GM23338 (cell line): ENCODE measurements at regions not wholly inside any gene's neighbourhood (a gene's known extent, or its start where the extent isn't known, plus 50 kb on each side); places are given as distances from the start of the nearest gene placed in this dataset.

ENCODE experiments used
- ATAC-seq: fragments of 200-7000 bp; cut with Tn5 transposase; 3 replicates; pipeline ENCODE4 v1.9.1; 2020
- DNase-seq: peaks from one replicate; pipeline ENCODE4 v3.0.0-alpha.2; 2015; ENCODE audit warnings: low spot score
- H2AFZ ChIP-seq: fragments of 200-600 bp; sonication (generic); 2 replicates; pipeline ENCODE4 v1.8.0; 2016; ENCODE audit warnings: antibody characterized with exemption, mild to moderate bottlenecking, moderate library complexity
- H3F3A ChIP-seq: fragments of 200-600 bp; sonication (generic); replicated peaks from 2 replicates; pipeline ENCODE4 v1.8.0; 2017; ENCODE audit warnings: antibody characterized with exemption, mixed run types, low read depth
- H3K27ac ChIP-seq: fragments of 200-600 bp; sonication (generic); 2 replicates; pipeline ENCODE4 v1.6.1; 2016; ENCODE audit warnings: low read depth
- H3K27me3 ChIP-seq: fragments of 200-600 bp; sonication (generic); 2 replicates; pipeline ENCODE4 v1.8.0; 2016; ENCODE audit warnings: mild to moderate bottlenecking, mixed run types, moderate library complexity; ENCODE audit not compliant: insufficient read depth
- H3K36me3 ChIP-seq: fragments of 200-600 bp; sonication (generic); 2 replicates; pipeline ENCODE4 v1.8.0; 2016; ENCODE audit warnings: mild to moderate bottlenecking; ENCODE audit not compliant: insufficient read depth
- H3K4me1 ChIP-seq: fragments of 200-600 bp; sonication (generic); 2 replicates; pipeline ENCODE4 v1.8.0; 2016; ENCODE audit warnings: mild to moderate bottlenecking, moderate library complexity; ENCODE audit not compliant: insufficient read depth
- H3K4me2 ChIP-seq: fragments of 200-600 bp; sonication (generic); 2 replicates; pipeline ENCODE4 v1.7.1; 2017; ENCODE audit warnings: mixed run types
- H3K4me3 ChIP-seq: fragments of 200-600 bp; sonication (generic); 2 replicates; pipeline ENCODE4 v1.6.1; 2016; ENCODE audit warnings: mixed run types
- H3K79me2 ChIP-seq: fragments of 200-600 bp; sonication (generic); replicated peaks from 2 replicates; pipeline ENCODE4 v1.8.0; 2017; ENCODE audit warnings: mild to moderate bottlenecking; ENCODE audit not compliant: insufficient read depth
- H3K9me2 ChIP-seq: fragments of 200-600 bp; sonication (generic); 2 replicates; pipeline ENCODE4 v1.8.0; 2017; ENCODE audit not compliant: insufficient read depth
- H4K20me1 ChIP-seq: fragments of 200-600 bp; sonication (generic); replicated peaks from 2 replicates; pipeline ENCODE4 v1.8.0; 2017; ENCODE audit warnings: mild to moderate bottlenecking; ENCODE audit not compliant: insufficient read depth
- H3K27ac Mint-ChIP-seq: 2 replicates; pipeline ENCODE4 v1.8.0; 2020; ENCODE audit warnings: inconsistent platforms, mild to moderate bottlenecking, moderate library complexity, mixed read lengths
- H3K27me3 Mint-ChIP-seq: 3 replicates; pipeline ENCODE4 v1.8.0; 2022; ENCODE audit warnings: low read depth, mild to moderate bottlenecking, moderate library complexity, mixed read lengths, inconsistent platforms; ENCODE audit not compliant: insufficient read depth, poor library complexity
- H3K36me3 Mint-ChIP-seq: 3 replicates; pipeline ENCODE4 v1.8.0; 2021; ENCODE audit warnings: low read depth, mild to moderate bottlenecking, inconsistent platforms, moderate library complexity, mixed read lengths
- H3K4me1 Mint-ChIP-seq: 3 replicates; pipeline ENCODE4 v1.8.0; 2020; ENCODE audit warnings: mild to moderate bottlenecking, inconsistent platforms, mixed read lengths
- H3K4me3 Mint-ChIP-seq: 3 replicates; pipeline ENCODE4 v1.8.0; 2021; ENCODE audit warnings: moderate library complexity, mild to moderate bottlenecking, inconsistent platforms, mixed read lengths
- H3K9me3 Mint-ChIP-seq: 3 replicates; pipeline ENCODE4 v1.8.0; 2020; ENCODE audit warnings: moderate library complexity, mild to moderate bottlenecking, inconsistent platforms, mixed read lengths
- CREB1 ChIP-seq: fragments of 250-450 bp; sonication (Bioruptor Pico); IDR thresholded peaks from 2 replicates; pipeline ENCODE4 v1.5.0; 2020; ENCODE audit warnings: low read depth, mild to moderate bottlenecking, moderate library complexity
- EZH2 ChIP-seq: fragments of 200-600 bp; sonication (generic); IDR thresholded peaks from one replicate; pipeline ENCODE4 v1.8.0; 2017; ENCODE audit warnings: antibody characterized with exemption, mild to moderate bottlenecking, low read depth; ENCODE audit not compliant: unreplicated experiment
- EZH2phosphoT487 ChIP-seq: fragments of 200-600 bp; sonication (generic); IDR thresholded peaks from one replicate; pipeline ENCODE4 v1.8.1; 2018; ENCODE audit warnings: antibody characterized with exemption; ENCODE audit not compliant: unreplicated experiment
- JUNB ChIP-seq: IDR thresholded peaks from one replicate; pipeline ENCODE4 v1.6.1; 2016; ENCODE audit warnings: antibody characterized with exemption; ENCODE audit not compliant: unreplicated experiment
- NANOG ChIP-seq: IDR thresholded peaks from 2 replicates; pipeline ENCODE4 v1.6.1; 2016; ENCODE audit warnings: antibody characterized with exemption, borderline replicate concordance
- POLR2AphosphoS5 ChIP-seq: IDR thresholded peaks from 2 replicates; pipeline ENCODE4 v1.6.1; 2016; ENCODE audit warnings: antibody characterized with exemption, low read depth
- STAT1 ChIP-seq: IDR thresholded peaks from one replicate; pipeline ENCODE4 v1.6.1; 2016; ENCODE audit warnings: antibody characterized with exemption; ENCODE audit not compliant: unreplicated experiment
- ZNF114 ChIP-seq: fragments of 250-450 bp; sonication (Bioruptor Pico); IDR thresholded peaks from 2 replicates; pipeline ENCODE4 v1.5.0; 2020; ENCODE audit warnings: mild to moderate bottlenecking, moderate library complexity
- ZNF331 ChIP-seq: fragments of 250-450 bp; sonication (Bioruptor Pico); IDR thresholded peaks from 2 replicates; pipeline ENCODE4 v1.5.0; 2020; ENCODE audit warnings: low read depth, mild to moderate bottlenecking, moderate library complexity
- TF ChIP-seq, protein P1 (sequence below), 2 experiments: fragments of 200-600 bp in 1 of 2; sonication (generic) in 1 of 2; conservative IDR thresholded peaks; 2 replicates each; pipeline versions ENCODE4 v1.5.1 to v1.6.1; 2016 to 2017; ENCODE audit warnings: antibody characterized with exemption in 2 of 2, low read depth in 2 of 2, mild to moderate bottlenecking in 2 of 2, moderate library complexity in 1 of 2
- TF ChIP-seq, protein P2 (sequence below): IDR thresholded peaks from one replicate; pipeline ENCODE4 v1.6.1; 2018; ENCODE audit warnings: antibody characterized with exemption; ENCODE audit not compliant: unreplicated experiment
- TF ChIP-seq, protein P3 (sequence below): fragments of 250-450 bp; sonication (Bioruptor Pico); IDR thresholded peaks from 2 replicates; pipeline ENCODE4 v1.5.0; 2020; ENCODE audit warnings: mild to moderate bottlenecking, moderate library complexity
- TF ChIP-seq, protein P4 (sequence below): IDR thresholded peaks from 2 replicates; pipeline ENCODE4 v1.6.1; 2016; ENCODE audit warnings: antibody characterized with exemption

DNA sequence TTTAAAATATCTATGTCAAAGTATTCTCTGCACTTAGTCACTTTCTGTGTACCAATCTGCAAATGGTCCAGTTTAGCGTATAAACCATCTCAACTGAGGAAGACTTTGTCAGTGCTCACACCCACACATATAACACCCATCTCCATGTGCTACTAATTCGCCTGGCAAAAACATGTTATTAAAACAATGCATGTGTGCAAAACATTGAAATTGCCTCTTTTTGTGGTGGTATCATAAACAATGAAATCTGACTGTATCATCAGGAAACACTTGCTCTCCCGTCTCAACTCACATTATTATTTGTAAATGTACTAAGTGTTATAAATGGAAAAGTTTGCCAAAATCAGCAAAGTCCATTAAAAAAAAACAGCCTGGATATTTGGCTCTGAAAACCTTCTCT, 105.9 kb upstream of the FOXC1 start:
- H3F3A ChIP-seq: no peaks in the 10 kb centered on the region
- no peak overlapping the region for H3K4me3 Mint-ChIP-seq

More for the DNA sequence above, 105.9 kb upstream of the FOXC1 start:
- H3K27me3 Mint-ChIP-seq: peaks cover 6% of the 10 kb centered on the region
- Histone ChIP-seq H4K20me1 (no peaks in the 10 kb centered on the region), H3K27me3 (no peaks in the 10 kb centered on the region), H3K4me3 (no peak overlapping the region), H3K27ac (no peak overlapping the region), H3K9me2 (no peaks in the 10 kb centered on the region), H3K4me2 (no peak overlapping the region), H3K79me2 (no peaks in the 10 kb centered on the region), H3K4me1 (no peaks in the 10 kb centered on the region), H2AFZ (no peak overlapping the region), H3K36me3 (no peaks in the 10 kb centered on the region)
- H3K9me3 Mint-ChIP-seq: no peaks in the 10 kb centered on the region
- no peak for ATAC-seq
- TF ChIP-seq POLR2AphosphoS5: no peak
- no peak for TF ChIP-seq EZH2
- TF ChIP-seq EZH2phosphoT487: no peak
- TF ChIP-seq ZNF114: no peak
- TF ChIP-seq ZNF331: no peak
- TF ChIP-seq JUNB: no peak
- TF ChIP-seq, protein P1, sequence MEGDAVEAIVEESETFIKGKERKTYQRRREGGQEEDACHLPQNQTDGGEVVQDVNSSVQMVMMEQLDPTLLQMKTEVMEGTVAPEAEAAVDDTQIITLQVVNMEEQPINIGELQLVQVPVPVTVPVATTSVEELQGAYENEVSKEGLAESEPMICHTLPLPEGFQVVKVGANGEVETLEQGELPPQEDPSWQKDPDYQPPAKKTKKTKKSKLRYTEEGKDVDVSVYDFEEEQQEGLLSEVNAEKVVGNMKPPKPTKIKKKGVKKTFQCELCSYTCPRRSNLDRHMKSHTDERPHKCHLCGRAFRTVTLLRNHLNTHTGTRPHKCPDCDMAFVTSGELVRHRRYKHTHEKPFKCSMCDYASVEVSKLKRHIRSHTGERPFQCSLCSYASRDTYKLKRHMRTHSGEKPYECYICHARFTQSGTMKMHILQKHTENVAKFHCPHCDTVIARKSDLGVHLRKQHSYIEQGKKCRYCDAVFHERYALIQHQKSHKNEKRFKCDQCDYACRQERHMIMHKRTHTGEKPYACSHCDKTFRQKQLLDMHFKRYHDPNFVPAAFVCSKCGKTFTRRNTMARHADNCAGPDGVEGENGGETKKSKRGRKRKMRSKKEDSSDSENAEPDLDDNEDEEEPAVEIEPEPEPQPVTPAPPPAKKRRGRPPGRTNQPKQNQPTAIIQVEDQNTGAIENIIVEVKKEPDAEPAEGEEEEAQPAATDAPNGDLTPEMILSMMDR (conservative IDR thresholded peaks at IDR 0.05; ENCODE audit: low read depth in 2 of 2): no peak
- TF ChIP-seq STAT1: no peak
- TF ChIP-seq, protein P2, sequence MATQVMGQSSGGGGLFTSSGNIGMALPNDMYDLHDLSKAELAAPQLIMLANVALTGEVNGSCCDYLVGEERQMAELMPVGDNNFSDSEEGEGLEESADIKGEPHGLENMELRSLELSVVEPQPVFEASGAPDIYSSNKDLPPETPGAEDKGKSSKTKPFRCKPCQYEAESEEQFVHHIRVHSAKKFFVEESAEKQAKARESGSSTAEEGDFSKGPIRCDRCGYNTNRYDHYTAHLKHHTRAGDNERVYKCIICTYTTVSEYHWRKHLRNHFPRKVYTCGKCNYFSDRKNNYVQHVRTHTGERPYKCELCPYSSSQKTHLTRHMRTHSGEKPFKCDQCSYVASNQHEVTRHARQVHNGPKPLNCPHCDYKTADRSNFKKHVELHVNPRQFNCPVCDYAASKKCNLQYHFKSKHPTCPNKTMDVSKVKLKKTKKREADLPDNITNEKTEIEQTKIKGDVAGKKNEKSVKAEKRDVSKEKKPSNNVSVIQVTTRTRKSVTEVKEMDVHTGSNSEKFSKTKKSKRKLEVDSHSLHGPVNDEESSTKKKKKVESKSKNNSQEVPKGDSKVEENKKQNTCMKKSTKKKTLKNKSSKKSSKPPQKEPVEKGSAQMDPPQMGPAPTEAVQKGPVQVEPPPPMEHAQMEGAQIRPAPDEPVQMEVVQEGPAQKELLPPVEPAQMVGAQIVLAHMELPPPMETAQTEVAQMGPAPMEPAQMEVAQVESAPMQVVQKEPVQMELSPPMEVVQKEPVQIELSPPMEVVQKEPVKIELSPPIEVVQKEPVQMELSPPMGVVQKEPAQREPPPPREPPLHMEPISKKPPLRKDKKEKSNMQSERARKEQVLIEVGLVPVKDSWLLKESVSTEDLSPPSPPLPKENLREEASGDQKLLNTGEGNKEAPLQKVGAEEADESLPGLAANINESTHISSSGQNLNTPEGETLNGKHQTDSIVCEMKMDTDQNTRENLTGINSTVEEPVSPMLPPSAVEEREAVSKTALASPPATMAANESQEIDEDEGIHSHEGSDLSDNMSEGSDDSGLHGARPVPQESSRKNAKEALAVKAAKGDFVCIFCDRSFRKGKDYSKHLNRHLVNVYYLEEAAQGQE: no peak
- no peak for TF ChIP-seq NANOG
- TF ChIP-seq, protein P3, sequence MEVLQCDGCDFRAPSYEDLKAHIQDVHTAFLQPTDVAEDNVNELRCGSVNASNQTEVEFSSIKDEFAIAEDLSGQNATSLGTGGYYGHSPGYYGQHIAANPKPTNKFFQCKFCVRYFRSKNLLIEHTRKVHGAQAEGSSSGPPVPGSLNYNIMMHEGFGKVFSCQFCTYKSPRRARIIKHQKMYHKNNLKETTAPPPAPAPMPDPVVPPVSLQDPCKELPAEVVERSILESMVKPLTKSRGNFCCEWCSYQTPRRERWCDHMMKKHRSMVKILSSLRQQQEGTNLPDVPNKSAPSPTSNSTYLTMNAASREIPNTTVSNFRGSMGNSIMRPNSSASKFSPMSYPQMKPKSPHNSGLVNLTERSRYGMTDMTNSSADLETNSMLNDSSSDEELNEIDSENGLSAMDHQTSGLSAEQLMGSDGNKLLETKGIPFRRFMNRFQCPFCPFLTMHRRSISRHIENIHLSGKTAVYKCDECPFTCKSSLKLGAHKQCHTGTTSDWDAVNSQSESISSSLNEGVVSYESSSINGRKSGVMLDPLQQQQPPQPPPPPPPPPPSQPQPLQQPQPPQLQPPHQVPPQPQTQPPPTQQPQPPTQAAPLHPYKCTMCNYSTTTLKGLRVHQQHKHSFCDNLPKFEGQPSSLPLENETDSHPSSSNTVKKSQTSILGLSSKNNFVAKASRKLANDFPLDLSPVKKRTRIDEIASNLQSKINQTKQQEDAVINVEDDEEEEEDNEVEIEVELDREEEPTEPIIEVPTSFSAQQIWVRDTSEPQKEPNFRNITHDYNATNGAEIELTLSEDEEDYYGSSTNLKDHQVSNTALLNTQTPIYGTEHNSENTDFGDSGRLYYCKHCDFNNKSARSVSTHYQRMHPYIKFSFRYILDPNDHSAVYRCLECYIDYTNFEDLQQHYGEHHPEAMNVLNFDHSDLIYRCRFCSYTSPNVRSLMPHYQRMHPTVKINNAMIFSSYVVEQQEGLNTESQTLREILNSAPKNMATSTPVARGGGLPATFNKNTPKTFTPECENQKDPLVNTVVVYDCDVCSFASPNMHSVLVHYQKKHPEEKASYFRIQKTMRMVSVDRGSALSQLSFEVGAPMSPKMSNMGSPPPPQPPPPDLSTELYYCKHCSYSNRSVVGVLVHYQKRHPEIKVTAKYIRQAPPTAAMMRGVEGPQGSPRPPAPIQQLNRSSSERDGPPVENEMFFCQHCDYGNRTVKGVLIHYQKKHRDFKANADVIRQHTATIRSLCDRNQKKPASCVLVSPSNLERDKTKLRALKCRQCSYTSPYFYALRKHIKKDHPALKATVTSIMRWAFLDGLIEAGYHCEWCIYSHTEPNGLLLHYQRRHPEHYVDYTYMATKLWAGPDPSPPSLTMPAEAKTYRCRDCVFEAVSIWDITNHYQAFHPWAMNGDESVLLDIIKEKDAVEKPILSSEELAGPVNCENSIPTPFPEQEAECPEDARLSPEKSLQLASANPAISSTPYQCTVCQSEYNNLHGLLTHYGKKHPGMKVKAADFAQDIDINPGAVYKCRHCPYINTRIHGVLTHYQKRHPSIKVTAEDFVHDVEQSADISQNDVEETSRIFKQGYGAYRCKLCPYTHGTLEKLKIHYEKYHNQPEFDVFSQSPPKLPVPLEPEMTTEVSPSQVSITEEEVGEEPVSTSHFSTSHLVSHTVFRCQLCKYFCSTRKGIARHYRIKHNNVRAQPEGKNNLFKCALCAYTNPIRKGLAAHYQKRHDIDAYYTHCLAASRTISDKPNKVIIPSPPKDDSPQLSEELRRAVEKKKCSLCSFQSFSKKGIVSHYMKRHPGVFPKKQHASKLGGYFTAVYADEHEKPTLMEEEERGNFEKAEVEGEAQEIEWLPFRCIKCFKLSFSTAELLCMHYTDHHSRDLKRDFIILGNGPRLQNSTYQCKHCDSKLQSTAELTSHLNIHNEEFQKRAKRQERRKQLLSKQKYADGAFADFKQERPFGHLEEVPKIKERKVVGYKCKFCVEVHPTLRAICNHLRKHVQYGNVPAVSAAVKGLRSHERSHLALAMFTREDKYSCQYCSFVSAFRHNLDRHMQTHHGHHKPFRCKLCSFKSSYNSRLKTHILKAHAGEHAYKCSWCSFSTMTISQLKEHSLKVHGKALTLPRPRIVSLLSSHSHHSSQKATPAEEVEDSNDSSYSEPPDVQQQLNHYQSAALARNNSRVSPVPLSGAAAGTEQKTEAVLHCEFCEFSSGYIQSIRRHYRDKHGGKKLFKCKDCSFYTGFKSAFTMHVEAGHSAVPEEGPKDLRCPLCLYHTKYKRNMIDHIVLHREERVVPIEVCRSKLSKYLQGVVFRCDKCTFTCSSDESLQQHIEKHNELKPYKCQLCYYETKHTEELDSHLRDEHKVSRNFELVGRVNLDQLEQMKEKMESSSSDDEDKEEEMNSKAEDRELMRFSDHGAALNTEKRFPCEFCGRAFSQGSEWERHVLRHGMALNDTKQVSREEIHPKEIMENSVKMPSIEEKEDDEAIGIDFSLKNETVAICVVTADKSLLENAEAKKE (CRISPR knock-in tag): no peak
- TF ChIP-seq, protein P4, sequence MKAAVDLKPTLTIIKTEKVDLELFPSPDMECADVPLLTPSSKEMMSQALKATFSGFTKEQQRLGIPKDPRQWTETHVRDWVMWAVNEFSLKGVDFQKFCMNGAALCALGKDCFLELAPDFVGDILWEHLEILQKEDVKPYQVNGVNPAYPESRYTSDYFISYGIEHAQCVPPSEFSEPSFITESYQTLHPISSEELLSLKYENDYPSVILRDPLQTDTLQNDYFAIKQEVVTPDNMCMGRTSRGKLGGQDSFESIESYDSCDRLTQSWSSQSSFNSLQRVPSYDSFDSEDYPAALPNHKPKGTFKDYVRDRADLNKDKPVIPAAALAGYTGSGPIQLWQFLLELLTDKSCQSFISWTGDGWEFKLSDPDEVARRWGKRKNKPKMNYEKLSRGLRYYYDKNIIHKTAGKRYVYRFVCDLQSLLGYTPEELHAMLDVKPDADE: no peak
- TF ChIP-seq CREB1: no peak
- H3K27ac Mint-ChIP-seq: no peak overlapping the region
- DNase-seq: no peak
- H3K4me1 Mint-ChIP-seq: no peaks in the 10 kb centered on the region
- no peaks in the 10 kb centered on the region for H3K36me3 Mint-ChIP-seq
